Gastroesophageal sphincter (tissue), 3 donors: ENCODE measurements at regions not wholly inside any gene's neighbourhood (a gene's known extent, or its start where the extent isn't known, plus 50 kb on each side); places are given as distances from the start of the nearest gene placed in this dataset.

ENCODE experiments used
- EP300 ChIP-seq: sonication (generic); formaldehyde crosslinking; IDR thresholded peaks from one replicate; pipeline ENCODE4 v1.6.1; 2017; ENCODE audit warnings: antibody characterized with exemption, mild to moderate bottlenecking
- POLR2A ChIP-seq, 2 donors: fragments of 450-650 bp; IDR thresholded peaks; one replicate each; pipeline ENCODE4 v1.6.1; 2017; ENCODE audit warnings: antibody characterized with exemption in 2 of 2, mild to moderate bottlenecking in 2 of 2, moderate library complexity in 1 of 2
- TF ChIP-seq, protein P1 (sequence below), 4 experiments: fragments of 200-600 bp in 2 of 4; fragments of 450-650 bp in 2 of 4; sonication (generic) in 1 of 4; IDR thresholded peaks; one replicate each; pipeline ENCODE4 v1.5.1; 2017 to 2019; ENCODE audit warnings: antibody characterized with exemption in 4 of 4, mild to moderate bottlenecking in 2 of 4, moderate library complexity in 2 of 4

GRCh38 chr2:23083966-23084365 is 301.0 kb upstream of the KLHL29 start:
- TF ChIP-seq, protein P1, sequence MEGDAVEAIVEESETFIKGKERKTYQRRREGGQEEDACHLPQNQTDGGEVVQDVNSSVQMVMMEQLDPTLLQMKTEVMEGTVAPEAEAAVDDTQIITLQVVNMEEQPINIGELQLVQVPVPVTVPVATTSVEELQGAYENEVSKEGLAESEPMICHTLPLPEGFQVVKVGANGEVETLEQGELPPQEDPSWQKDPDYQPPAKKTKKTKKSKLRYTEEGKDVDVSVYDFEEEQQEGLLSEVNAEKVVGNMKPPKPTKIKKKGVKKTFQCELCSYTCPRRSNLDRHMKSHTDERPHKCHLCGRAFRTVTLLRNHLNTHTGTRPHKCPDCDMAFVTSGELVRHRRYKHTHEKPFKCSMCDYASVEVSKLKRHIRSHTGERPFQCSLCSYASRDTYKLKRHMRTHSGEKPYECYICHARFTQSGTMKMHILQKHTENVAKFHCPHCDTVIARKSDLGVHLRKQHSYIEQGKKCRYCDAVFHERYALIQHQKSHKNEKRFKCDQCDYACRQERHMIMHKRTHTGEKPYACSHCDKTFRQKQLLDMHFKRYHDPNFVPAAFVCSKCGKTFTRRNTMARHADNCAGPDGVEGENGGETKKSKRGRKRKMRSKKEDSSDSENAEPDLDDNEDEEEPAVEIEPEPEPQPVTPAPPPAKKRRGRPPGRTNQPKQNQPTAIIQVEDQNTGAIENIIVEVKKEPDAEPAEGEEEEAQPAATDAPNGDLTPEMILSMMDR (IDR thresholded peaks at IDR 0.05): no peak
- TF ChIP-seq EP300: no peak
- TF ChIP-seq POLR2A (IDR thresholded peaks at IDR 0.05): no peak
